ENCODE measurements at regions not wholly inside any gene's neighbourhood (a gene's known extent, or its start where the extent isn't known, plus 50 kb on each side); places are given as distances from the start of the nearest gene placed in this dataset.
"Not testable (repeated sequence)": the region's sequence is repeated elsewhere in the genome, so short reads cannot be mapped to it uniquely, and the experiment has no call there.

GRCh38 chr4:103268746-103269145 is 70.6 kb upstream of the CENPE start:
- no peak for TF ChIP-seq EZH2phosphoT487 (IDR thresholded peaks at IDR 0.05; ENCODE audit: borderline replicate concordance, low read length)
- TF ChIP-seq CTCF (IDR thresholded peaks at IDR 0.05; ENCODE audit: low read depth, low read length, poor library complexity, severe bottlenecking) = no peak
- Histone ChIP-seq H3K9me3 (ENCODE audit: control insufficient read depth, insufficient read depth, low read length) (no peaks in the 10 kb centered on the region), H3K4me3 (ENCODE audit: low read length) (no peak overlapping the region), H3K27me3 (ENCODE audit: control insufficient read depth, low read length) (no peaks in the 10 kb centered on the region), H3F3A (ENCODE audit: control insufficient read depth, insufficient read depth) (no peaks in the 10 kb centered on the region), H3K9me2 (replicated peaks; ENCODE audit: control insufficient read depth, low read length) (no peaks in the 10 kb centered on the region), H4K20me1 (ENCODE audit: control insufficient read depth, insufficient read depth, low read depth, low read length) (no peaks in the 10 kb centered on the region), H3K27ac (ENCODE audit: low read depth, low read length) (no peak overlapping the region), H3K79me2 (ENCODE audit: control insufficient read depth, low read length) (no peaks in the 10 kb centered on the region), H3K36me3 (ENCODE audit: control insufficient read depth, low read length) (no peaks in the 10 kb centered on the region), H3K4me2 (ENCODE audit: low read length) (no peak overlapping the region), H3K4me1 (ENCODE audit: control insufficient read depth, low read length) (no peaks in the 10 kb centered on the region)

GRCh38 chr4:103264905-103265304 is 66.8 kb upstream of the CENPE start:
- H4K20me1 ChIP-seq (ENCODE audit: control insufficient read depth, insufficient read depth, low read depth, low read length) = no peaks in the 10 kb centered on the region
- no peak overlapping the region for H3K4me3 ChIP-seq (ENCODE audit: low read length)
- TF ChIP-seq EZH2phosphoT487 (IDR thresholded peaks at IDR 0.05; ENCODE audit: borderline replicate concordance, low read length) = no peak

GRCh38 chr4:103256068-103256467 is 57.9 kb upstream of the CENPE start:
- not testable (repeated sequence) for H3K4me3 ChIP-seq (ENCODE audit: low read length); H3K36me3 ChIP-seq (ENCODE audit: control insufficient read depth, low read length); H3K79me2 ChIP-seq (ENCODE audit: control insufficient read depth, low read length); H3F3A ChIP-seq (ENCODE audit: control insufficient read depth, insufficient read depth); H3K4me2 ChIP-seq (ENCODE audit: low read length); H3K9me3 ChIP-seq (ENCODE audit: control insufficient read depth, insufficient read depth, low read length); H3K9me2 ChIP-seq (replicated peaks; ENCODE audit: control insufficient read depth, low read length); H3K27me3 ChIP-seq (ENCODE audit: control insufficient read depth, low read length); H3K27ac ChIP-seq (ENCODE audit: low read depth, low read length); H3K4me1 ChIP-seq (ENCODE audit: control insufficient read depth, low read length); H4K20me1 ChIP-seq (ENCODE audit: control insufficient read depth, insufficient read depth, low read depth, low read length)

More at GRCh38 chr4:103264905-103265304, 66.8 kb upstream of the CENPE start:
- no peak overlapping the region for H3K4me2 ChIP-seq (ENCODE audit: low read length)
- H3K27me3 ChIP-seq (ENCODE audit: control insufficient read depth, low read length) = no peaks in the 10 kb centered on the region
- no peaks in the 10 kb centered on the region for H3K79me2 ChIP-seq (ENCODE audit: control insufficient read depth, low read length)
- no peaks in the 10 kb centered on the region for H3K9me2 ChIP-seq (replicated peaks; ENCODE audit: control insufficient read depth, low read length)
- no peaks in the 10 kb centered on the region for H3K9me3 ChIP-seq (ENCODE audit: control insufficient read depth, insufficient read depth, low read length)
- no peaks in the 10 kb centered on the region for H3F3A ChIP-seq (ENCODE audit: control insufficient read depth, insufficient read depth)
- no peak overlapping the region for H3K27ac ChIP-seq (ENCODE audit: low read depth, low read length)
- no peaks in the 10 kb centered on the region for H3K36me3 ChIP-seq (ENCODE audit: control insufficient read depth, low read length)
- no peaks in the 10 kb centered on the region for H3K4me1 ChIP-seq (ENCODE audit: control insufficient read depth, low read length)

Data from DOHH2 (cell line).